ENCODE measurements at regions not wholly inside any gene's neighbourhood (a gene's known extent, or its start where the extent isn't known, plus 50 kb on each side); places are given as distances from the start of the nearest gene placed in this dataset.

DNA sequence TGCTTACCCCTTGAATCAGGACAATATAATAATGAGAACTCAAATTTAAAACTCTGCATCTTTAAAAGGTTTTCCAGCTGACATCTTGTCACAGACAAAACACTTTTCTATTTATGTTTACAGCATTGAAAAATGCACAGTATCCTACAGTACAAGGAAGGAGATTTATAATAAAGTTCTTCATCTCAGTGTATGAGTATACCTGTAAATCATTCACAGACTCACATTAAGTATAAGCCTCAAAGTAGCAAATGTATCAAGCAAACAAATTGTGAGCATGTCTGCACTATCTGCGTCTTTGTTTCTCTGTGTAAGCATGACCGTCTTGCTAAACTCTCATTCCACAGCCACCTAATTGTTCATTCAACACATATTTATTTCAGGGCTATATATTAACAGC lies 52.8 kb downstream of the PPP1R2C start:
- H3K36me3 Mint-ChIP-seq = no peaks in the 10 kb centered on the region
- H3K9me3 Mint-ChIP-seq = no peaks in the 10 kb centered on the region
- ATAC-seq (no peak), DNase-seq (ENCODE audit: low spot score in 2 of 2) (no peak)
- no peak overlapping the region for H3K27ac Mint-ChIP-seq

DNA sequence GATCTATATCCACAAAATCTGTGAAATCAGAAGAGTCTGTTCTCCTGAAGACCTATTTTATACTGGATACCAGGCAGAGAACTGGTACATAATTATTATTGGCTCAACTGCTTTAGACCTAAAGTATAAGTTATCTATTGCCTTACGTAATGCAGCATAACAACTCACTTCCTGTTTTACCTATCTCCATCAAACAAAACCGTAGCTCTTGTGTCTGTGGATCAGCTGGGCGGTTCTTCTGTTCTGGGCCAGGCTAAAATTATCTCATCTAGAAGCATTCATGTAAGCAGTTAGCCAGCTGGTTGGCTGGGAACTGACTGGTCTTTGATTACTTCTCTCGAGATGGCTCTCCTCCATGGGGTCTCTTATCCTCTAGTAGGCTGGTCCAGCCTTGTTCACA lies 57.8 kb downstream of the PPP1R2C start:
- no peak for ATAC-seq
- Mint-ChIP-seq H3K36me3 (no peaks in the 10 kb centered on the region), H3K27ac (no peak overlapping the region), H3K9me3 (no peaks in the 10 kb centered on the region)
- no peak for DNase-seq (ENCODE audit: low spot score in 2 of 2)

DNA sequence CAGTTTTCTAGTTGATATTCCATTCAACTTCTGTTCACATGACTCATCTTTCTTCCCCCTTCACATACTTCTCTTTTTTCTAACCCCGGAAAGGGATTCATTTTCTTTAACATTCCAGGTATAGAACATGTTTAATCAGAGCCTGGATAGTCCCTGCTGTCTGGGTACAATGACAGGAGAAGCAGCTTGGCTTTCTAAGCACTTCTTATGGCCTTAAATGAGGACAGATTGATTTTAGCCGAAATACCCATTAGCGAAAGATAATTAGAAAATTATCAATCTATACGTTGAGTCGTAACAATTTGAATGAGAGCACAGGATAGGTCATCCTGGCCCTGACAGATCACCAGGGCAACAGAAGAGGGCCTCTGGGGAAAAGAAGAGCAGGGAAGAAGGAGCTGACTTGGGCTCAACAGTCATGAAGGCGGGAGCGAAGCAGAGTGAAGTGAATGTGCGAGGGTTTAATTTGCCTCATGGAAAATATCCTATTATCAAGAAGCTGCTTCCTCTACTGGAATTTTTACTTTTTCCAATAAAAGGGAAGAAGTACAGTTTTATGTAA lies 62.2 kb downstream of the PPP1R2C start:
- H3K36me3 Mint-ChIP-seq = no peaks in the 10 kb centered on the region
- H3K9me3 Mint-ChIP-seq = no peaks in the 10 kb centered on the region
- DNase-seq (ENCODE audit: low spot score in 2 of 2) (no peak), ATAC-seq (no peak)
- H3K27ac Mint-ChIP-seq = no peak overlapping the region

DNA sequence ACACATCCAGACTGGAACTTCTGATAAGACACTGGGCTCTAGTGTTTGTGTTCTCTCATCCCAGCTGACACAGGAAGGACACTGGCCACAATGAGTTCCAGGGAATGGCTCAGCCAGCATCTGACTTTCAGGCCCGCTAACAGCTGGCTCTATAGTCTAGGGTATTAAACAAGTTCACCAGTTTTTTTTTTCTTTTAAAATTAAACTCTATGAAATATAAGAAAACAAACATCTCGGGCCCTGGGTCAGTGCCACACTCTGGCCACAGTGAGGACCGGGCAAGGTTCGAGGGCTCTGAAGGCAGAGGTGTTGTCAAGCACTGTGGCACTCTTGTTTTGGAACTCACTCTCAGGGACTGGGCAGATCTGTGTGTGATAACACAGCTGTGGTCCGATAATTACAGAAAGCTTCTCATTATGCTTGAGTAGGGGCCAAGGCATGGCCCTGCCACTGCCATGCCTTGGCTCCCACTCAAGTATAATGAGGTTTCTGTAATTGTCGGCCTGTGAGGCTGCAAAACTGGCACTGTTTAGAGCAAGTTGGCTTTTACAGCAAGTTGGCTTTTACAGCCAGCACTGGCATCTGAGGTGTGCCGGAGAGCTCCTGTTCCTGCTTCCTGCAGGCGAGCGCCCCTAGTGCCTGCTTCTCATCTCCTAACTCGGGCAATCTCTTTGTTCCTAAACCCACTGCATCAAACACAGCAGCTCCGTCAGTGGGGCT lies 62.8 kb downstream of the PPP1R2C start:
- DNase-seq (ENCODE audit: low spot score in 2 of 2) (no peak), ATAC-seq (peak; percentile 34 to 52)
- no peaks in the 10 kb centered on the region for H3K9me3 Mint-ChIP-seq
- no peak overlapping the region for H3K27ac Mint-ChIP-seq
- H3K36me3 Mint-ChIP-seq = no peaks in the 10 kb centered on the region

DNA sequence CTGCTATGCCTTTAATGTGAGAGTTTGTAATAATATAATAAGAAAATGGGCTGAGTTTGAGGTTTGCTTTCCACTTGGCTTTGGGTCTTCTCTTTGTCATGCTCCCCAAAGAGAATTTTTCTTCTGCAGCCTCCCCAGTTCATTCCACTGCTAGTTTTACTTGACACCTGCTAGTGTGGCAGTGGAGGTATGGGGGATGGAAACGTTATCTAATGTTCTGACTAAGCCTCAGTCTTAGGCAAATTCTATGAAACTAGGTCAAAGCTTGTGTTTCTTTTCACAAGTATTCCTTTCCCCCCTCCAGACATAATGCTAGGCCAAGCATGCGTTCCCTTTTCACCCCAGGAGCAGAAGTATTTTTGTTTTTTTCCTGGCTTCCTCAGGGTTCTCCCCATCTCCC lies 67.5 kb downstream of the PPP1R2C start:
- DNase-seq (ENCODE audit: low spot score in 2 of 2) (no peak), ATAC-seq (no peak)
- Mint-ChIP-seq H3K27ac (no peak overlapping the region), H3K36me3 (no peaks in the 10 kb centered on the region), H3K9me3 (no peaks in the 10 kb centered on the region)

DNA sequence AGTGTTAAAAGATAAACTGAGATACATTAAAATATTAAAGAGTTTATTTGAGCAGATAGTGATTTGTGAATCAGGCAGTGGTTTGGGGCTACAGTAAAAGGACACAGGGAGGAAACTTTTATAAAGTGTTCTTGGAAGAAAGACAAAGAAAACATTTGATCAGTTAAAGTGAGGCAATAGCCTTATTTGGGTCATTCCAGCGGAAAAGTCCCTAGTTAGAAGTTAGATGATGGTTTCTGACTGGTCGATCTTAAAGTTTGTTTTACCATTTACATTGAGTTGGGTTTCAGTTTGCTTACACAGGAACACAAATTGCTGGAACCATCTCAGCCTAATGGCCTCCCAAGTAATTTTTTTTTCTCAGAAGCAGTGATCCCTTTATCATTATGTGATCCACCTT lies 69.7 kb downstream of the PPP1R2C start:
- no peak for ATAC-seq
- H3K27ac Mint-ChIP-seq = peak overlapping the region in 1 of 2 donors; percentile 67
- no peaks in the 10 kb centered on the region for H3K36me3 Mint-ChIP-seq
- DNase-seq (ENCODE audit: low spot score in 2 of 2) = no peak
- H3K9me3 Mint-ChIP-seq = no peaks in the 10 kb centered on the region

DNA sequence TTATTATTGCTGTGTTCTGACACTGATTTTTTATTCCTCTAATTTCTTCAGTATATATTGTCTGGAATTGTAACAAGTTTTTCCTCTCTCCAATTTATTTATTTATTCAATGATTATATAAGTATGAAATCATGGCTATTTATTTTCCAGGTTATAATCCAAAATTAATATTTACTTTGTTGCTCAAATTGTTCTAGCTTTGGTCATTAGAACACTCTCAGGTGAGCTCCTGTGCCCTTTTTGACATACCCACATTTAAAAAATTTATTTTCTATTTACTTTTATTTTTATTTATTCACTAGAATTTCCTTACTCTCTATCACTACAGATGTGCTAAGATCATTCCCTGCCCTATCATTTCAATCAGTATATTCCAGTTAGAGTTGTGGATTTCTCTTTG lies 70.2 kb downstream of the PPP1R2C start:
- Mint-ChIP-seq H3K9me3 (peaks cover 0 to 2% of the 10 kb centered on the region in 2 donors), H3K36me3 (no peaks in the 10 kb centered on the region), H3K27ac (no peak overlapping the region)
- no peak for DNase-seq (ENCODE audit: low spot score in 2 of 2)
- no peak for ATAC-seq

DNA sequence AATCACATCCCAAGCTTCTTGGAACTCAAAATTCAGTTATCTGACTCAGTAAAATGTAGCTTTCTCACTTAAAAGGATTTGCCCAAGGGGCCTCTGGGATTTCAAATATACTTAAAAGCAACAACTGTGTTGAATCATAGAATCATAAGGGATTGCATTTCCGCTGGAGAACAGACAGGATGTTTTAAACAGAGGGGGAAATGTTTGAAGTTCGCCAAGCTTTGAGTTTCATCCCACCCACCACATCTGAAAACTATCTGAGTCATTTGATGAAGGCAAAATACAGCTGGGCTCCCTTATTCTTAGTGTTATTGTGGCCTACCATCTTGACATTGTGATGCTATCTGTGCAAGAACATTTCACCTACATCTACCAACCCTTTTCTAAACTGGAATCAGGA lies 73.5 kb downstream of the PPP1R2C start:
- ATAC-seq (peak in 1 of 2 donors; percentile 91), DNase-seq (ENCODE audit: low spot score in 2 of 2) (no peak)
- Mint-ChIP-seq H3K36me3 (peaks cover 0 to 5% of the 10 kb centered on the region in 2 donors), H3K27ac (no peak overlapping the region), H3K9me3 (peaks cover 4 to 16% of the 10 kb centered on the region in 2 donors)

DNA sequence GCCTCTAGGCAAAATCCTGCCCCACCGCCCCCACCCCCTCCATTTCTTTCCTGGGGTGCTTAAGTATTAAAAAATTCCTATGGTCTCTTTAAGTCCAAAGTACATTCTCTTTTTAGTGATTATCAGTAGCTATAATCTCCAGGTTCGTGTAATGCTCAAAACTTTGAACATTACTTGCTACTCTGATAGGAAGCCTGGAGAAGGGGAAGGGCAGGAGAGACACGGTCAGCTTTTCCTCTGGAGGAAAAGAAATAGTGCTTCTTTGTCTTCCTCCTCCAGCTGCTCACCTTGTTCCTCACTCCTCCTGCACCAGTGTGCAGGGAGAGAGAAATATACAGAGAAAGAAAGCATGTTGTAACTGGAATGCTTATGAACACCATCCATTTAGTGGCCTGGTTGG lies 80.4 kb downstream of the PPP1R2C start:
- H3K27ac Mint-ChIP-seq = no peak overlapping the region
- no peak for DNase-seq (ENCODE audit: low spot score in 2 of 2)
- ATAC-seq = no peak
- H3K9me3 Mint-ChIP-seq = peaks cover 4 to 12% of the 10 kb centered on the region in 2 donors
- peaks cover 0 to 5% of the 10 kb centered on the region in 2 donors for H3K36me3 Mint-ChIP-seq

DNA sequence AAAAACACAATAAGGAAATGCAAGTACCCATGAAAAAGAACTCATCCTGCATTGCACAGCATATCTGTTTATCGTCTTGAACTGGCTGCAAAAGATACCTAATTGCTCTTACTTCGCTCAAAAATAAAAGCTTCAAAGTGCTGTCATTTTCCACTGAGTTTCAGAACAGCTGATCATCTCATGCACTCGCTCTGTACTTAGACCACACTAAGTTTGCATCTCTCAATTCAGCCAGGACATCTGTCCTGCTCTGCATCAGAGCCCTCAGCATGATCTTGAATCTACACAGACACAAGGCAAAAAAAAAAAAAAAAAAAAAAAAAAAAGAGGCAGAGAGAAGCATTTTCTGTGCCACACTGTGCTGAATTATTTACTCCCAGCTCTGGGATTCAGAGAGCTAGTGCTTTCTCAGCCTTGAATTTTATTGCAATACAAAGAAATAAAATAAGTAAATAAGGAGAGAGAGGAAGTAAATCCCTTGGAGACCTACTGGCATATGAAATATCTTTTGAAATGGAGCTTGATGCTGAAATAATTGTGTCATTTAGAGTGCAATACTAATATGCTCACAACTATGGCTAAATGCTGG lies 81.3 kb downstream of the PPP1R2C start:
- H3K9me3 Mint-ChIP-seq = peaks cover 0 to 3% of the 10 kb centered on the region in 2 donors
- H3K27ac Mint-ChIP-seq = no peak overlapping the region
- no peaks in the 10 kb centered on the region for H3K36me3 Mint-ChIP-seq
- DNase-seq (ENCODE audit: low spot score in 2 of 2) = no peak
- ATAC-seq = no peak

DNA sequence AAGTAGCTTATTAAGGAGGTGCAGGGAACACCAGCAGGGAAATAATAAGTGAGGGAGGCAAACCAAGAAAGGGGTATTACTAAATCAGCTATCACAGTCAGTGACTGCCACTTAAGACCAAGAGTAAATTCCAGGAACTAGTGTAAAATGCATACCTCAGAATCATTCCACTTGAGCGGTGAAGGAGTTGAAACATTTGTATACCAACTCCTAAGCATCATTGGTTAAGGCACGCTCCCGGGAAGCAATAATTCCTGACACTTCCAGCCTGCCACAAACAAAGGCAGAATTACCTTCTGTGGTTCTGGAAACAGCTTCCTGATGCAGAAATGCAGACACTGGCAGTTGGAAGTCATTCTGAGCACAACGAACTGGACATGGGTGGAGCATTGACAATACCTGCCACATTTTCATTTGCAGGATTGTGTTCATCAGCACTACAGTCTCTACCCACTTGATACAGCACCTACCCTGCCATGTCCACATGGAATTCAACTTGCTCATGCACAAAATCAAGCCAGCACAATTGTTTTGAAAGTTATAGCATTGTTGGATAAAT lies 82.1 kb downstream of the PPP1R2C start:
- no peak for ATAC-seq
- no peak overlapping the region for H3K27ac Mint-ChIP-seq
- H3K9me3 Mint-ChIP-seq = no peaks in the 10 kb centered on the region
- DNase-seq (ENCODE audit: low spot score in 2 of 2) = no peak
- H3K36me3 Mint-ChIP-seq = no peaks in the 10 kb centered on the region

DNA sequence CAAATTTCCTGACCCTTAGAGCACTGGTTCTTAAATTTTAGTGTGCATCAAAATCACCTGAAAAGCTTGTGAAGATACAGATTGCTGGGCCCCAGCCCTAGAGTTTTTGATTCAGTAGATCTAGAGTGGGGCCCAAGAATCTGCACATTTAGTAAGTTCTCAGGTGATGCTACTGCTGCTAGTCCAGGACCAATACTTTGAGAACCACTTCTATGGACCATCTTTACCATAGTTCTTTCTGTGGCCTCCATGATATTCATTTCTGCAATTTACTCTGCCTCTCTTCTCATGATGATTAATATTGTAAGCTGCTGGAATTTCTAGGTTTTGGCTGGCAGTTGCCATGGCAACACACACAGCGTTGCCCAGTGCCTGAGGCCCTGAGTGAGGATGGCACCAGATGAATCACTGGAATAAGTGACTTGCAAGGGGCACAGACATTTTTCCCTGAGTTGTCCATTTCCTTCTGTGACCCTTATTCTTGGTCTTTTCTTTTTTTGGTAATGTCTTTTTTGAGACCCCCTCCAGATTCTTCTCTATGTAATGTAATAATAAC lies 83.6 kb downstream of the PPP1R2C start:
- Mint-ChIP-seq H3K27ac (no peak overlapping the region), H3K36me3 (no peaks in the 10 kb centered on the region), H3K9me3 (no peaks in the 10 kb centered on the region)
- peak in 1 of 2 donors; percentile 71 for ATAC-seq
- no peak for DNase-seq (ENCODE audit: low spot score in 2 of 2)

DNA sequence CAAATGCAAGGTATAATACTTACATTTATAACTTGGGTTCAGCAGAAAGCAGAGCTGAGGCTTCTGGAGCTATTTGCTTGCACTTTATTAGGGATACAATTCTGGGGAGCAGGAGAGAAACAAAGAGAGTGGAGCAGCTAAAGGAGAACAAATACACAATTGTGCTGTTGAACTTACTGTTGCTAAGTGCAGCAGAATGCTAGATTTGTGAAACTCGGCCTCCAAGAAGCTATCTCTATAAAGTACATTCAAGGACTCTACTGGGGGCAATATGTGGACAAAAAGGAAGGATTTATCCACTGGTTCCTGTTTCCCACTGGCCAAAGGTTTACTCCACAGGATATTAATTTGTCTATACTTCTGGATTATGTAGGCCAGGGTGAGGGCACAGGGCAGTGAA lies 86.8 kb downstream of the PPP1R2C start:
- no peaks in the 10 kb centered on the region for H3K36me3 Mint-ChIP-seq
- H3K27ac Mint-ChIP-seq = no peak overlapping the region
- ATAC-seq = no peak
- DNase-seq (ENCODE audit: low spot score in 2 of 2) = no peak
- no peaks in the 10 kb centered on the region for H3K9me3 Mint-ChIP-seq

DNA sequence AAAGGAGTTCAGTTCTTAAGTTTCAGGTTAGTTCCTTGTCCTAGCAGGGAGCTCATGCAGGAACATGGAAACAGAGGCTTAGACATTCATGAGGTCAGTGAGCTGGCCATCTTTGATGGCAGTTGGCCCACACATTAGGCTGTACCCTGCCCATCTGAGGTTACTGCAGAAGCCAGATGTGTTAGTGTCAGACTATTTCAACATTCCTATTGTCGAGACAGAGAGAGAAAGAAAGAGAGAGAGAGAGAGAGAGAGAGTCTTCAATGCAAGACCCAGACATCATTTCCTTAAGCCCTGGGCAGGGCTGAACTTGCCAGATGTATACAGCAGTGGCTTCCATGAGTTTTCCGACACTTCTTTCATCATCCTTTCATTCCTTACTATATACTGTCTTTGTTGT lies 91.3 kb downstream of the PPP1R2C start:
- ATAC-seq (no peak), DNase-seq (ENCODE audit: low spot score in 2 of 2) (no peak)
- H3K27ac Mint-ChIP-seq = no peak overlapping the region
- H3K9me3 Mint-ChIP-seq = no peaks in the 10 kb centered on the region
- no peaks in the 10 kb centered on the region for H3K36me3 Mint-ChIP-seq

DNA sequence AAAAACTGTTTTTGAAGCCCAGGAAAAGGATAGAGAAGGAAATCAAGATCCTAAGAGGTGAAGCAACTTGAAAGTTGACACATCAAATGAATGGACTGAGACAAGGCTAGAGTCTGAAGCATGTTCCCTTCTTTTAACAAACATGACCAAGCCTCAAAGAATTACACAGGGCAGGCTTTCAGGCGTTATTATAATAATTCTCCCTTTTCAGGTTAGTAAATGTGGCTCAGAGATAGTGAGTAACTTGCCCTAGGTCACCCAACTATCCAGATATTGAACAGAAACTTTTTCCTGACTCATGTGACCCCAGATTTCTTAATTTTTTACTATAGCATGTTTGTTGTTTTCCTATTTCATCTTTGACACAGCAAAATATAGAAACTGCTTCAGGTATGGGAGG lies 91.7 kb downstream of the PPP1R2C start:
- H3K36me3 Mint-ChIP-seq = no peaks in the 10 kb centered on the region
- H3K27ac Mint-ChIP-seq = no peak overlapping the region
- DNase-seq (ENCODE audit: low spot score in 2 of 2) (no peak), ATAC-seq (no peak)
- H3K9me3 Mint-ChIP-seq = no peaks in the 10 kb centered on the region

DNA sequence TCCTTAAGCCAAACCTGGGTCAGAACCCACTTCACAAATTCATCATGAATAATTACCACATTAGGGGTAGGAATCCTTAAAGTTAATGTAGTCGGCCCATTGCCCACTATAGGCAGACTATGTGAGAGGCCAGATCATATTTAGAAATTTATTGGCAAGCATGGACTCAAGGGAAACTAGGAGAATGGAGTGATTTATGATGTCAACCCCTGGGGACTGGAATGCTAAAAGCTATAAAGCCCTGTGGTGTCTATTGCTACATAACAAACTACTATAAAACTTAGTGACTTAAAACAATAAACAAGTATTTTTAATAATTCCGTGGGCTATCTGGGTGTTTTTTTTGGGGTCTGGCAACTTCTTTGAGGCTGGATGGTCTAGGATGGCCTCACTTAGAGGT lies 93.9 kb downstream of the PPP1R2C start:
- Mint-ChIP-seq H3K27ac (no peak overlapping the region), H3K9me3 (no peaks in the 10 kb centered on the region), H3K36me3 (no peaks in the 10 kb centered on the region)
- ATAC-seq = no peak
- DNase-seq (ENCODE audit: low spot score in 2 of 2) = no peak

DNA sequence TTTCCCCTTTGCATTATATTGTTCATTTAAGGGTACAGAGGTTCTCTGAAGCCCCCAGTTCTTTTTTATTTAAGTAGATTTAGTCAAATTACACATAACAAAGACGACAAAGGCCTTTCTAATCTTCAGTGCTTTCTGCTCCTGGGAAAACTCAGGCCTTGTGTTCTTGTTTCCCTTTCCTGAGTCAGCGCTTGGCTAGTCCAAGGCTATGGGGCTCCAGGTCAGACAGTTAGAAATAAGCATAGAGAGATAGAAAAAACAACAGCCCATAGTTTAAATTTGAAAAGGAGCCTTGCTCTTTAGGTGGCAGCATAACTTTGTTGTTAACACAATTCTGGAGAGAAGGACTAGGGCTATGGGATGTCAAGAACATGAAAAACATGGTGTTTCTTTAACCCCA lies 97.3 kb downstream of the PPP1R2C start:
- Mint-ChIP-seq H3K27ac (no peak overlapping the region), H3K36me3 (no peaks in the 10 kb centered on the region), H3K9me3 (no peaks in the 10 kb centered on the region)
- ATAC-seq (no peak), DNase-seq (ENCODE audit: low spot score in 2 of 2) (no peak)
